Stimulated activated CD4-positive, alpha-beta T cell treated with anti-CD3 and anti-CD28 coated beads, Interleukin-12 subunit alpha, Interleukin-12 subunit beta, amount 100 ng/mL, for 48 hours (primary cell): ENCODE measurements at regions not wholly inside any gene's neighbourhood (a gene's known extent, or its start where the extent isn't known, plus 50 kb on each side); places are given as distances from the start of the nearest gene placed in this dataset.

Experiments
- DNase-seq, 3 donors: peaks; one replicate each; pipeline ENCODE4 v3.0.0-alpha.2; 2020; ENCODE audit warnings: low read depth in 2 of 3, low spot score in 1 of 3

DNA sequence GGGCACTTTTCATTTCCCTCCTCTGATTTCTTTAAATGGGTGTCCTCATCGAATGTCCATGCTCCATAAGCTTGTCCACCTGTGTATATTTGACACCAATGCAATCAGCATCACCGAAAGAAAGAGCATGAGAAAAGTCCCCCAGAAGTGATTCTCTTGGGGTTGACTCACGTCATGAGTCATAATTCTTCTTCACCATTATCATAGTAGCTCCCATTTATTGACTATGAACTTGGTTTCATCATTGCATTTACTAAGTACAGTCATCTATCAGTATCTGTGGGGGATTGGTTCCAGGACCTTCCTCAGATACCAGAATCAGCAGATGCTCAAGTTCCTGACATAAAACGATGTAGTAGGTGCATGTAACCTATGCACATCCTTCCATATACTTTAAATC, 372.5 kb upstream of the CFAP20DC start:
- DNase-seq: no peak

- no peak for DNase-seq
Observed at GRCh38 chr3:59418836-59419235, 369.0 kb upstream of the CFAP20DC start.

DNA sequence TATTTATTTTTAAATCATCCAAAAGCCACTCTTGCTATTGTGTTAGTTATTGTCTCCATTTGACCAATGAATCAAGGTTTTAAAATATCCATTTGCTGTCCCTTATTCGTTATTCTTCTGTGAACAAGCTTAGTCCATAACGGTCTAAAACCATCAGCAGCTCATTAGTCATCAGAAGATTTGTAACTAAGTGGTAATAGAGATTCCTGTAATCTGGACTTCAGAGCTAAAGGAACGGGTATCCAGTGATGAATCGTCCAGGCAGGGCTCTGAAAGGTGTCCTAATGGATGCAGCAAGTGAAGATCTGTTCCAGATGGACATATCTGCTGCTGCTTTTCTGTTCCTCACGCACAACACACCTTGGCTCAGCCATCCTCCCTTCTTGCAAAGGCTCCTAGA, 362.7 kb upstream of the CFAP20DC start:
- no peak for DNase-seq

GRCh38 chr3:59411694-59412093, 361.9 kb upstream of the CFAP20DC start:
- DNase-seq: no peak

DNA sequence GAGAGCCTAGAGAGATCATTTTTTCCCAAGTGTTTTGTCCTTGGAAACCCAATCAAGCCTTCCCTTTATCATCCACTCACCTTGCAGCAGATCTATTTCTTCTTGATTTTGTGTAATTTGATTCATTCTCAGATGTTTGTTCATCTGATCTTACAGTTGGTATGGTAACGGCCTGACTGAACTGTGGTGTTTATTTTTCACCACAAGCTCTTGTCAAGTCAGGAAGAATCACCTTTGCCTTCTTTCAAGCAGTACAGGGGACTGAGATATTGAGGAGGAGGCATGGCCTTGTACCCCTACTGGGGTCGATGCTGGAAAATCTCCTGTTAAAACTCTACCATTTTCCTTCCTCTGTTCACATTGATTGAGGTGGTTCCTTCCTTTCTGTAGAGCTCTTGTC, 361.4 kb upstream of the CFAP20DC start:
- DNase-seq: no peak

DNA sequence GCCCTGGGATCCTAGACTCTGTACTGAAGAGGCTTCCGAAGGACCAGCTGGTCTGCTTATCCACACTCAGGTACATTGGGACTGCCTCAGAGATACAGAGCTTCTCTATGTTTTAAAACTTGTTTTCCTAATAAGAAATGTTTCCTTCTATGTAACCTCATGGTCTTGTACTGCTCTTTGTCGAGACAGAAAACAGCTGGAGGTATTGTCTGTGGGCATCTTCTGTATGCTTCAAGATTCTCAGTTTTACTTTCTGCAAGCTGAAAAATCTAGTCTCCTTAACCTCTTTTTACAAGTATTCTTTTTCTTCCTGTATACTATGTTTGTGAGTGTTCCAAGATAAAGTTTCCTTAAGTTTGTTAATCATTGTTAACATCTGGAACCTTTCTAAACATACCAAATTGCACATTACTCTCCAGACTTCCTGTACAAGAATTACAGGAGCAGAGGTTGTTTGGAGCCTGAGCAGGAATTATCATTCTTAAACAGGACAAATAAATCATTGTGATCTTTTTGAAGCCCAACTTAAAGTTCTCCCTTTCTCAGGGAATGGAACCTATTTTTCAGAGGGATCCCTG, 358.3 kb upstream of the CFAP20DC start:
- no peak for DNase-seq

DNA sequence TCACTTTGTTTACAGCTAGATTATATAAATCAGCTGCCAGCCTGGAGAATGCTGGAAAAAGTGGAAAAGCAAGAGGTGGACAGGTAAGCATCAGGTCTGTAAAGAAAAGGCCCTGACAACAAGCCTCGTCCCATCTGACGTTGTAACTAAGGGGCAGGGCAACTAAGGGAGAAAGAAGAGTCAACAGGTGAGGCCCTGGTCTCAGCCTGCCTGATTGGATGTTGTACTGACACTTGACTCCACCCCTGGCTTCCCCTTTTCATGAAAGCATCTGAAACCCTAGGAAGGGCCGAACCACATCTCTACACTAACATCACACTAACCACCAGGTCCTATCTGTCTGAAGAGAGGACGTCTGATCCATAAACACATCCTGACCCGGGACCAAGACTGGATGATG, 357.6 kb upstream of the CFAP20DC start:
- no peak for DNase-seq

DNA sequence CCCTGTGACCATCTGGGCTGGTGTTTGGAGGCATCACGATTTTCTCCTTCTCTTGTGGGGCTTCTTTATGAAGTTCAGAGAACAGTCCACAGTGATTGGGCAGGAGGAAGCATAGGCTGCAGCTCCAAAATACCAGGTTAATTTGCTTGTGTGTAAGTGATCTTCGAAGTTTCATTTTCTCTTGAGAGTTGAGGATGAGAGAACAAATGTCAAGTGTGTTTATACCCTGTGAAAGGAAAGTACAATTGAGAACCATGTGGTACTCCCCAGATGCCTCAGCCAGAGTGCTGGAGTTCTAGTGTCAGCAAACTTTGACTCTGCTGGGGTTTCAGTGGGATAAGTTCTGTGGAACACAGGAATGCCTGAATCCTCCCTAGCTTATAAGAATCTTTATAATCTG, 357.1 kb upstream of the CFAP20DC start:
- DNase-seq: no peak

GRCh38 chr3:59404851-59405250, 355.0 kb upstream of the CFAP20DC start:
- DNase-seq: no peak

GRCh38 chr3:59404064-59404463, 354.2 kb upstream of the CFAP20DC start:
- DNase-seq: no peak

- no peak for DNase-seq
Observed at GRCh38 chr3:59401924-59402323, 352.1 kb upstream of the CFAP20DC start.

DNA sequence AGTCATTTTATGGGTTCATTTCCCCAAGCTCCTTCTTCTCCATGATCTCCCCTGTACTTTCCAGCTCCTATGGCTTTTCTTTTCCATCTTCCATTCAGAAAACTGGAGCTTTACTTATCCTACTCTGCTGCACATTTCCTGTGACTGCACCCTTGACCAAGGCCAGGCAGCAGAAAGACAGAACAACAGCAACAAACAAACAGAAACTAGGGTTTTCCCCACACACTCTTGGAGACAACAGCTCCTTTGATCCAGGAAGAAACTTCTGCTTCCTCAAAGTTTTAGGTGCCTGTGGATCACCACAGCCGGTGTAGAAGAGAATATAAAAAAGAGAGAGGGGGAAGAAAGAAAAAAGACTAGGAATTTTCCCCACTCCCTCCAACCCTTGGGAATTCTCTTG, 342.3 kb upstream of the CFAP20DC start:
- no peak for DNase-seq

GRCh38 chr3:59391131-59391530, 341.3 kb upstream of the CFAP20DC start:
- DNase-seq: no peak

DNA sequence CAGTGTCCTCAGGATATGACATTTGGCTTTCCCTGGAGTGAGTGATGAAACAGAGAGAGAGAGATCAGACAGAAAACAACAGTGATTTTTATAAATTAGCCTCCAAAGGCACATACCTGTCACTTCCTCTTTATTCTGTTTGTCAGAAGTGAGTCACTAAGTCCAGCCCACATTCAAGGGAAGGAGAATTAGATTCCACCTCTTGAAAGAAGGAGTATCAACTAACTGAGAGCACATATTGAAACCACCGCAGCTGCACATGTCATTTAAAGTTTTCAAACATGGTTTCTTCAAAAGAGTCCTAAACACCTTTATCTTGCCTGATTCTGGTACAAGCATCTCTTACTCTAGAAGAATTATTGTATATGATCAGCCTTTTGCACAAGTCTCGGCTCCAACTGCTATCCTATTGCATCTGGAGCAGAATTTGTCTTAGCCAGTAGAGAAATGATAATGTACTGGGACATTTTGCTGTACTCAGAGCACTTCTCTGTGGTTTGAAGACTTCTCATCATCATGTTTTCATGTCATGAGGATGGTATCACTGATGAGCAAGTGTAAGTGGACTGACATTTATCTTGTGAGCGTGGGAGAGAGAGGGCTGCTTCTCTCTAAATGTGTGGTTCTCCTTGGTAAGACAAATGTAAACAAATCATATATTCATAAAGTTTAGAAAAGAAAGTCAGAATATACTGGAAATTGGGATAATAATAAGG, 338.9 kb upstream of the CFAP20DC start:
- peak in 1 of 3 donors; percentile 37 for DNase-seq

- no peak for DNase-seq
Observed at GRCh38 chr3:59386165-59386564, 336.3 kb upstream of the CFAP20DC start.

GRCh38 chr3:59385547-59385946, 335.7 kb upstream of the CFAP20DC start:
- DNase-seq: no peak

DNA sequence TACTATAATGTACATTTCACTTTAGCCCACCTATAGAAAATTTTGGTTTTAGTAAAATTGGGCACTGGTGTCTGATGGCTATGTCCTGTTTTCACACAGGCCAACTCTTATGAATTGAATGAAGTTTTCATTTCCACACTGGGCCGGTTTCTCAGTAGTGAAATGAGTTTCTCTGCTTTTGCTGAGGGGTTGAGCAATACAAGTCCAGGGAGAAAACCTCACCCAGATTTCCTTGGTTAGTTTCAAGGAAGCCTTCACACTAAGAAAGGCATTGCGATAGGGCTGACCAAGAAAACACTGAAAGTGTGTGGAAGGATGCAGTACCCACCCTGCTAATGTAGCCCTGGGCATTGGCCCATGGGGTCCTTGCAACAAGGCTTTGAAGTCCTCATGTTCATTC, 331.5 kb upstream of the CFAP20DC start:
- no peak for DNase-seq

GRCh38 chr3:59380146-59380545, 330.3 kb upstream of the CFAP20DC start:
- DNase-seq: no peak

DNA sequence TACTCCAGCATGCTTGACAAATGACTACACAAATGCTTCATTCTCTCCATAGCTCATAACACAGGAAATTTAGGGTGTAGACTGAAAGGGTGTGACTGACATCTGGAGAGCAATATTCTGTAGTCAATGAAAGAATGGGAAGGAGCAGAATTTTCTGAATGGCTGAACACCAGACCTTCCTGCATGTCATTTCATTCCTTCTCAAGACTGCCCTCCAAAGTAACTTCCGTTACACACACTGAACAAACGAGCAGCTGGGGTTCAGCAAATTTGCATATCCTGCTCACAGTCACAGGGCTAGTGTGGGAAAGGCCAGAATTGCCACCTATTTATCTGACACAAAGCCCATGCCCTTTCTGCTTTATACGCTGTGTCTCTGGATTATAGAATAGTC, 325.0 kb upstream of the CFAP20DC start:
- no peak for DNase-seq

GRCh38 chr3:59374091-59374817, 324.4 kb upstream of the CFAP20DC start:
- DNase-seq: no peak

DNA sequence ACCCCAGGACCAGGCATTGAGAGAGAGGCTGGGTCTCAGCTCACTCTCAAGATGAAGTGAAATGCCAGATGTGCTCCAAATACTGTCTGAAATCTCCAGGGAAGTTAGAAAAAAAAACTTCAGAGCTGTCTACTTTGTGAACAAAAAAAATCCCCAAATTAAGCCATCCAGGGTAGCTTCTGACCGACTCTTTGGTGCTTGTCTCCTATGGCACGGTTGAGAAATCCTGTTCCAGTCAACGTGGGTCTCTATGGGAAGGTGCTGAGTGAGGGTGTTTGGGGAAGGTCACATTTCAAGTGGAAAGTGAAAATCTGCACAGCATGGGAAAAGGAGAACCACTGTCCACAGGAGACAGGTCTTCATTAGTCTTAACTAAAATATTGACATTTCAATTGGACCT, 322.5 kb upstream of the CFAP20DC start:
- no peak for DNase-seq

DNA sequence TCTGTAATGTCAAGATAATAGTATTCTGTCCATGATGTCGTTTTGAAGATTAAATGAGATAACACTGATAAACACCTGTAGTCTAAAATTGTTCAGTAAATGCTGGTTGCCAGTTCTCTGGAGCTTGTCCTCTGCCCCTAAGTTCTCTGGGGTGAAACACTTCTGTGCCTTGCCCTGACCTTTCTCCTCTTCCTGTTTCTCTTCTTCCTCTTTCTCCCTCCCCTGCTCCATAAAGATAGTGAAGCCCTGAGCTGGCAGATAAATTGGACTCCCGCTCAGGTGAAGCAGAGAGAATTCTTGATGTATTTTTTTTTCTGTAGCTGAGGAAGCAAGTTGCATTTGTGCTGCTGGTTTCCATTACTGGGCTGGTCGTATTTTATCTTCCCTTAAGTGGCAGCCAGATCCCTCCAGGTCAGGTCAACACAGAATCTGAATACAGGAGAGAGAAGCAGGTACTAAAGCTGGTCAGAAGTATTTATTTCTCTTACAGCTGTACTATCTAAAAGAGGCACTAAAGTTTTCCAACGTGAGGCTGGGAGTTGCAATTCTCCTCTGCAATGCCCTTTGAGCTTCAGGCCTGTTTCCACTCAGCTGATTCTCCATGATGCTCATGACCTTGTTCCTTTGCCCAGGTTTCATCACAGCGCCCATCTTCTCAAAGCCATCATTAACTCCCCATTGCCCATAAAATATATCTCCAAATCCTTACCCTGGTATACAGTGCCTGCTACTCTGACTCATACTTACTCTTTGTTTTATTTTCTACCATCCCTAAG, 319.3 kb upstream of the CFAP20DC start:
- DNase-seq: no peak
